Trophoblast cell (in vitro differentiated cells and primary cell): ENCODE measurements at regions not wholly inside any gene's neighbourhood (a gene's known extent, or its start where the extent isn't known, plus 50 kb on each side); places are given as distances from the start of the nearest gene placed in this dataset.

ENCODE experiments used
- DNase-seq, 2 donors: peaks; one replicate each; pipeline ENCODE4 v3.0.0-alpha.2; 2016
- H2AFZ ChIP-seq: 2 replicates; pipeline ENCODE4 v1.6.1; 2013; ENCODE audit warnings: low read length, moderate library complexity, mild to moderate bottlenecking; ENCODE audit not compliant: insufficient read depth, poor library complexity
- H2AK5ac ChIP-seq: 2 replicates; pipeline ENCODE4 v1.6.1; 2013; ENCODE audit warnings: mild to moderate bottlenecking, low read length
- H2BK120ac ChIP-seq: 2 replicates; pipeline ENCODE4 v1.6.1; 2013; ENCODE audit warnings: low read length, mild to moderate bottlenecking, moderate library complexity; ENCODE audit not compliant: insufficient read depth, poor library complexity
- H2BK12ac ChIP-seq: 2 replicates; pipeline ENCODE4 v1.6.1; 2013; ENCODE audit warnings: mild to moderate bottlenecking, low read length, moderate library complexity
- H2BK5ac ChIP-seq: 2 replicates; pipeline ENCODE4 v1.6.1; 2013; ENCODE audit warnings: low read length, low read depth, moderate library complexity, mild to moderate bottlenecking; ENCODE audit not compliant: poor library complexity
- H3K14ac ChIP-seq: 2 replicates; pipeline ENCODE4 v1.6.1; 2013; ENCODE audit warnings: mild to moderate bottlenecking, low read length
- H3K18ac ChIP-seq: 2 replicates; pipeline ENCODE4 v1.6.1; 2013; ENCODE audit warnings: mild to moderate bottlenecking, low read length
- H3K23ac ChIP-seq: 2 replicates; pipeline ENCODE4 v1.6.1; 2013; ENCODE audit warnings: low read length
- H3K27ac ChIP-seq: 2 replicates; pipeline ENCODE4 v1.5.1; 2013; ENCODE audit warnings: low read depth, mild to moderate bottlenecking, inconsistent platforms, low read length, moderate library complexity
- H3K27me3 ChIP-seq: 2 replicates; pipeline ENCODE4 v1.6.1; 2013; ENCODE audit warnings: inconsistent platforms, mild to moderate bottlenecking, low read length, moderate library complexity; ENCODE audit not compliant: insufficient read depth
- H3K36me3 ChIP-seq, 2 experiments: 1 replicate in 1 of 2; 2 replicates in 1 of 2; pipeline ENCODE4 v1.6.1; 2013; ENCODE audit warnings: low read length in 2 of 2, mild to moderate bottlenecking in 2 of 2, moderate library complexity in 1 of 2; ENCODE audit not compliant: insufficient read depth in 2 of 2, control insufficient read depth in 1 of 2
- H3K4ac ChIP-seq: 2 replicates; pipeline ENCODE4 v1.6.1; 2013; ENCODE audit warnings: low read depth, mild to moderate bottlenecking, low read length, moderate library complexity
- H3K4me1 ChIP-seq, 2 experiments: 1 replicate in 1 of 2; 2 replicates in 1 of 2; pipeline ENCODE4 v1.6.1; 2013; ENCODE audit warnings: low read length in 2 of 2, mild to moderate bottlenecking in 2 of 2, moderate library complexity in 1 of 2; ENCODE audit not compliant: insufficient read depth in 2 of 2, control insufficient read depth in 1 of 2
- H3K4me2 ChIP-seq: 2 replicates; pipeline ENCODE4 v1.6.1; 2013; ENCODE audit warnings: inconsistent platforms, mild to moderate bottlenecking, low read length, moderate library complexity
- H3K4me3 ChIP-seq: 2 replicates; pipeline ENCODE4 v1.5.1; 2013; ENCODE audit warnings: mild to moderate bottlenecking, low read depth, low read length, inconsistent platforms
- H3K79me1 ChIP-seq: one replicate; pipeline ENCODE4 v1.6.1; 2013; ENCODE audit warnings: low read length
- H3K79me2 ChIP-seq: 2 replicates; pipeline ENCODE4 v1.6.1; 2013; ENCODE audit warnings: low read length, mild to moderate bottlenecking; ENCODE audit not compliant: control insufficient read depth, insufficient read depth, poor library complexity
- H3K9ac ChIP-seq: 2 replicates; pipeline ENCODE4 v1.6.1; 2013; ENCODE audit warnings: mild to moderate bottlenecking, low read length
- H3K9me3 ChIP-seq: 2 replicates; pipeline ENCODE4 v1.6.1; 2013; ENCODE audit warnings: low read depth, mild to moderate bottlenecking, control low read depth, inconsistent platforms, low read length; ENCODE audit not compliant: insufficient read depth
- H4K12ac ChIP-seq: 2 replicates; pipeline ENCODE4 v1.6.1; 2013; ENCODE audit warnings: low read depth, mild to moderate bottlenecking, low read length, moderate library complexity
- H4K8ac ChIP-seq: 2 replicates; pipeline ENCODE4 v1.6.1; 2013; ENCODE audit warnings: low read depth, mild to moderate bottlenecking, low read length, moderate library complexity
- H4K91ac ChIP-seq: one replicate; pipeline ENCODE4 v1.6.1; 2013; ENCODE audit warnings: low read depth, mild to moderate bottlenecking, low read length, moderate library complexity
- WGBS: extraction: QIAGEN DNeasy Blood & Tissue Kit; methylation state at CpG from one replicate; pipeline ENCODE4 v1.1.7; 2013; ENCODE audit warnings: missing lambda C conversion rate; ENCODE audit not compliant: insufficient read length, insufficient coverage; ENCODE audit errors: extremely low coverage; 5-methylcytosine and 5-hydroxymethylcytosine counted together

- Histone ChIP-seq H3K23ac (no peak overlapping the region), H3K9ac (no peak overlapping the region), H3K4me2 (no peak overlapping the region), H3K79me2 (no peaks in the 10 kb centered on the region), H3K4me3 (no peak overlapping the region), H3K14ac (no peak overlapping the region), H4K8ac (no peak overlapping the region), H3K27ac (no peak overlapping the region), H2AFZ (no peak overlapping the region), H4K12ac (no peak overlapping the region), H3K27me3 (no peaks in the 10 kb centered on the region), H3K4ac (no peak overlapping the region), H2AK5ac (no peak overlapping the region), H3K4me1 (peaks cover 0 to 2% of the 10 kb centered on the region in 2 experiments), H3K18ac (no peak overlapping the region), H4K91ac (no peak overlapping the region), H3K9me3 (peaks cover 3% of the 10 kb centered on the region), H2BK5ac (no peak overlapping the region), H3K36me3 (no peaks in the 10 kb centered on the region), H2BK120ac (no peak overlapping the region), H2BK12ac (no peak overlapping the region), H3K79me1 (no peaks in the 10 kb centered on the region)
- no peak for DNase-seq
- no CpG with 5 or more reads among the region's 8 CpGs for WGBS
These were observed 76.7 kb upstream of the NECTIN1 start for GRCh38 chr11:119805663-119806062.

DNA sequence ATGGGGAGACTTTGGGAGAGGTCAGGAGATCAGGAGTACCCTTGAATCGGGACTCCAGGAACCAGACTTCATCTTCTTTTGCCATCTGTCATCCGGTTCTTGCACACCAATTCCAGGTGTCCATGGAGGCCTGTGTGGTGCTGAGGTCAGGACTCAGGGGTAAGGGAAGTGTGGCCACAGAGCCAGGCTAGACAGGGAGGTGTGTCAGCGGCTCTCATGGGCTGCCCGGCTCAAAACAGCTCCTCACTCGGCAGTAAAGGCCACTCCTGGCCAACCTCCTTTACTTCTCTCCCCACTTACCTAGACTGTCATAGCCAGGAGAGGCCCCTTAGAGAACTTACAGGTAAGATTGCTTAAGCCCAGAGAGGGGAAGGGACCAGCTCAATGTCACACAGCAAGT lies 75.7 kb upstream of the NECTIN1 start:
- Histone ChIP-seq H3K4me2 (no peak overlapping the region), H3K4me3 (no peak overlapping the region), H3K4ac (no peak overlapping the region), H2BK5ac (no peak overlapping the region), H3K79me1 (no peaks in the 10 kb centered on the region), H3K79me2 (no peaks in the 10 kb centered on the region), H2AK5ac (no peak overlapping the region), H3K4me1 (no peaks in the 10 kb centered on the region), H3K9ac (no peak overlapping the region), H3K9me3 (peaks cover 6% of the 10 kb centered on the region), H2BK120ac (no peak overlapping the region), H4K8ac (no peak overlapping the region), H3K27ac (no peak overlapping the region), H4K91ac (no peak overlapping the region), H4K12ac (no peak overlapping the region), H3K23ac (no peak overlapping the region), H2AFZ (no peak overlapping the region), H3K27me3 (no peaks in the 10 kb centered on the region), H3K36me3 (no peaks in the 10 kb centered on the region), H2BK12ac (no peak overlapping the region), H3K14ac (no peak overlapping the region), H3K18ac (no peak overlapping the region)
- WGBS = no CpG with 5 or more reads among the region's 5 CpGs
- DNase-seq = no peak

- no peak overlapping the region for H3K23ac ChIP-seq
- no peaks in the 10 kb centered on the region for H3K79me1 ChIP-seq
- H3K18ac ChIP-seq = no peak overlapping the region
- no peak overlapping the region for H4K12ac ChIP-seq
- H3K9me3 ChIP-seq = peaks cover 6% of the 10 kb centered on the region
- no peak overlapping the region for H3K4me2 ChIP-seq
- no peak overlapping the region for H4K91ac ChIP-seq
- H2BK12ac ChIP-seq = no peak overlapping the region
- H3K79me2 ChIP-seq = no peaks in the 10 kb centered on the region
- no peak overlapping the region for H3K4me3 ChIP-seq
- no peak overlapping the region for H2BK5ac ChIP-seq
- no peaks in the 10 kb centered on the region for H3K4me1 ChIP-seq
- H4K8ac ChIP-seq = no peak overlapping the region
- H2AFZ ChIP-seq = no peak overlapping the region
- no peak overlapping the region for H2AK5ac ChIP-seq
- H3K4ac ChIP-seq = no peak overlapping the region
- no CpG with 5 or more reads among the region's 6 CpGs for WGBS
- no peak overlapping the region for H2BK120ac ChIP-seq
- H3K27me3 ChIP-seq = no peaks in the 10 kb centered on the region
- no peaks in the 10 kb centered on the region for H3K36me3 ChIP-seq
- no peak overlapping the region for H3K14ac ChIP-seq
- H3K27ac ChIP-seq = no peak overlapping the region
- no peak overlapping the region for H3K9ac ChIP-seq
- no peak for DNase-seq
These were observed 74.8 kb upstream of the NECTIN1 start for GRCh38 chr11:119803726-119804294.

- no peak overlapping the region for H4K91ac ChIP-seq
- no peak overlapping the region for H3K4me3 ChIP-seq
- WGBS = no CpG with 5 or more reads among the region's 6 CpGs
- no peak overlapping the region for H2AFZ ChIP-seq
- no peak overlapping the region for H2AK5ac ChIP-seq
- no peak overlapping the region for H3K9ac ChIP-seq
- H2BK5ac ChIP-seq = no peak overlapping the region
- no peak overlapping the region for H4K12ac ChIP-seq
- H3K4ac ChIP-seq = no peak overlapping the region
- H3K79me2 ChIP-seq = no peaks in the 10 kb centered on the region
- peaks cover 3% of the 10 kb centered on the region for H3K9me3 ChIP-seq
- no peak overlapping the region for H3K4me2 ChIP-seq
- no peak overlapping the region for H3K14ac ChIP-seq
- H2BK120ac ChIP-seq = no peak overlapping the region
- no peaks in the 10 kb centered on the region for H3K79me1 ChIP-seq
- H3K27ac ChIP-seq = no peak overlapping the region
- no peak overlapping the region for H3K23ac ChIP-seq
- H2BK12ac ChIP-seq = no peak overlapping the region
- no peak overlapping the region for H4K8ac ChIP-seq
- no peaks in the 10 kb centered on the region for H3K27me3 ChIP-seq
- H3K18ac ChIP-seq = no peak overlapping the region
- H3K4me1 ChIP-seq = no peaks in the 10 kb centered on the region
- no peaks in the 10 kb centered on the region for H3K36me3 ChIP-seq
- DNase-seq = no peak
These were observed 74.1 kb upstream of the NECTIN1 start for GRCh38 chr11:119803139-119803538.
